ENCODE measurements at regions not wholly inside any gene's neighbourhood (a gene's known extent, or its start where the extent isn't known, plus 50 kb on each side); places are given as distances from the start of the nearest gene placed in this dataset.

DNA sequence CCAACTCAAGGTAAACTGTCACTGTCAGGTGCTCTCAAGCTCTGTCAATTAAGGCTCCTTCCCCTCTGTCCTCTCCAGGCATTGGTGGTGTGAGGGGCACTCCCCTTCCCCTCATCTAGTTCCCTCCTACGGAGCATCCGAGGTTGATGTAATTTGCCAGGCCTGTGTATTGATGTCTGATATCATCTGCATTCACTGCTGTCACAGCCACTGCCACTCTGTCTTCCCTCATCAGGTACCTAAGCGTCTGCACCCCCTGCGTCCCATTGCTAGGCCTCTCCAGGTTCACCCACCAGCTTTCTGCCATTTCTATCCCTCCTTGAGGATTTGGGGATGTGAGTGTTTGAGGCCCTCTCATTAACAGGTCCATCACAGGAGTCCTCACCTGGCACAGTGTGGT, 50.0 kb upstream of the SYT13 start:
- TF ChIP-seq GATA2 (IDR thresholded peaks at IDR 0.05; ENCODE audit: low read depth, low read length): peak; percentile 52; the same call in 1 of the 2 replicates
- TF ChIP-seq GATA3 (IDR thresholded peaks at IDR 0.05; ENCODE audit: low read depth, low read length): no peak
